ENCODE measurements at regions not wholly inside any gene's neighbourhood (a gene's known extent, or its start where the extent isn't known, plus 50 kb on each side); places are given as distances from the start of the nearest gene placed in this dataset.

DNA sequence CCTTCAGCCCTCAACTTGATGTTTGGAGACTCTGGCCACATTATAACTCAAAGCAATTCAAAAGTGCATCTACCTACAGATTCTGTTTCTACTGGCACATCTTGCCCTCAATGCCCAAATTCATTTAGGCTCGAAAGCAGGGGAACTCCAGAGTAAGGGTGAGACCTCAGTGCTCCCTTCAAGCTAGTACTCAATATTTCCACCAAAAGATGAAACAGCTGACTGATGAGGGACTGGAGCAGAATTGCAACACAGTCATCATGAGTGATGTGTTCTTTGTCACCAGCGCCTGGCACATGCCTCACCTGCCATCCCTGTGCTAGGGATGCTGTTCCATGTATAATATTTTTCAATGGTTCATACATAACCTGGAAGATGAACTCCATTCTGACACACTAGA, 247.3 kb downstream of the DSEL start:
- no peak overlapping the region for H3K4me3 Mint-ChIP-seq
- peaks cover 5% of the 10 kb centered on the region in 2 experiments; a peak in 2 of 5 replicates for H3K9me3 Mint-ChIP-seq
- Histone ChIP-seq H3K27ac (ENCODE audit: insufficient read length, low read depth, low read length) (no peak overlapping the region), H3T11ph (ENCODE audit: low read length) (no peak overlapping the region), H3K18ac (ENCODE audit: insufficient read length, low read depth, low read length) (no peak overlapping the region), H2BK12ac (ENCODE audit: insufficient read length, low read depth, low read length) (no peak overlapping the region), H3K27me3 (ENCODE audit: insufficient read depth, low read length) (no peaks in the 10 kb centered on the region), H3K23ac (ENCODE audit: insufficient read length, low read depth, low read length) (no peak overlapping the region), H2BK120ac (ENCODE audit: low read depth, low read length, poor library complexity, severe bottlenecking) (no peak overlapping the region), H4K8ac (replicated peaks; ENCODE audit: insufficient read length, low read depth, low read length) (no peak overlapping the region), H3K4ac (ENCODE audit: low read depth, low read length) (no peak overlapping the region), H3K14ac (ENCODE audit: insufficient read depth, low read length) (no peak overlapping the region), H4K20me1 (ENCODE audit: control insufficient read depth, insufficient read depth, insufficient read length) (no peaks in the 10 kb centered on the region), H2AFZ (ENCODE audit: low read length) (no peak overlapping the region), H3K4me2 (ENCODE audit: insufficient read depth, insufficient read length, low read length) (no peak overlapping the region), H2AK5ac (ENCODE audit: insufficient read length, low read length) (no peak overlapping the region), H3K56ac (ENCODE audit: insufficient read length, low read depth, low read length) (no peak overlapping the region), H2BK20ac (ENCODE audit: low read depth, low read length, poor library complexity, severe bottlenecking) (no peak overlapping the region), H3K23me2 (ENCODE audit: insufficient read length, low read depth, low read length, poor library complexity, severe bottlenecking) (no peaks in the 10 kb centered on the region), H2BK15ac (ENCODE audit: low read depth, low read length) (no peak overlapping the region), H3K9ac (ENCODE audit: extremely low read depth, insufficient read length, low read length) (no peak overlapping the region), H4K91ac (ENCODE audit: insufficient read length, low read depth, low read length) (no peak overlapping the region), H3K4me1 (ENCODE audit: insufficient read depth, low read length) (peaks cover 3% of the 10 kb centered on the region; the same call in 1 of the 2 replicates), H2BK5ac (ENCODE audit: insufficient read length, low read length) (no peak overlapping the region), H3K9me3 (ENCODE audit: control insufficient read depth, low read depth, low read length) (no peaks in the 10 kb centered on the region), H3K79me1 (ENCODE audit: insufficient read depth, low read depth, low read length, poor library complexity, severe bottlenecking) (no peaks in the 10 kb centered on the region), H4K5ac (ENCODE audit: insufficient read length, low read depth, low read length) (no peak overlapping the region), H3K79me2 (ENCODE audit: insufficient read depth, low read length) (no peaks in the 10 kb centered on the region)
- H3K27me3 Mint-ChIP-seq (ENCODE audit: low read depth) = no peaks in the 10 kb centered on the region
- no peak overlapping the region; a peak in 1 of 7 replicates for H3K27ac Mint-ChIP-seq
- TF ChIP-seq, protein P1, sequence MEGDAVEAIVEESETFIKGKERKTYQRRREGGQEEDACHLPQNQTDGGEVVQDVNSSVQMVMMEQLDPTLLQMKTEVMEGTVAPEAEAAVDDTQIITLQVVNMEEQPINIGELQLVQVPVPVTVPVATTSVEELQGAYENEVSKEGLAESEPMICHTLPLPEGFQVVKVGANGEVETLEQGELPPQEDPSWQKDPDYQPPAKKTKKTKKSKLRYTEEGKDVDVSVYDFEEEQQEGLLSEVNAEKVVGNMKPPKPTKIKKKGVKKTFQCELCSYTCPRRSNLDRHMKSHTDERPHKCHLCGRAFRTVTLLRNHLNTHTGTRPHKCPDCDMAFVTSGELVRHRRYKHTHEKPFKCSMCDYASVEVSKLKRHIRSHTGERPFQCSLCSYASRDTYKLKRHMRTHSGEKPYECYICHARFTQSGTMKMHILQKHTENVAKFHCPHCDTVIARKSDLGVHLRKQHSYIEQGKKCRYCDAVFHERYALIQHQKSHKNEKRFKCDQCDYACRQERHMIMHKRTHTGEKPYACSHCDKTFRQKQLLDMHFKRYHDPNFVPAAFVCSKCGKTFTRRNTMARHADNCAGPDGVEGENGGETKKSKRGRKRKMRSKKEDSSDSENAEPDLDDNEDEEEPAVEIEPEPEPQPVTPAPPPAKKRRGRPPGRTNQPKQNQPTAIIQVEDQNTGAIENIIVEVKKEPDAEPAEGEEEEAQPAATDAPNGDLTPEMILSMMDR (conservative IDR thresholded peaks at IDR 0.05) = no peak
- no CpG with 5 or more reads among the region's 2 CpGs for WGBS (ENCODE audit: extremely low coverage, insufficient read length, low lambda C conversion rate)
- peaks cover 12 to 22% of the 10 kb centered on the region in 2 experiments for H3K4me1 Mint-ChIP-seq
- no peak for DNase-seq
- no peaks in the 10 kb centered on the region; a peak in 4 of 7 replicates for H3K36me3 Mint-ChIP-seq (ENCODE audit: insufficient read depth in 1 of 3, low read depth in 3 of 3)
